ENCODE measurements at regions not wholly inside any gene's neighbourhood (a gene's known extent, or its start where the extent isn't known, plus 50 kb on each side); places are given as distances from the start of the nearest gene placed in this dataset.
A peak's percentile ranks its signal among the peaks of the same experiment; 100 is the strongest.

DNA sequence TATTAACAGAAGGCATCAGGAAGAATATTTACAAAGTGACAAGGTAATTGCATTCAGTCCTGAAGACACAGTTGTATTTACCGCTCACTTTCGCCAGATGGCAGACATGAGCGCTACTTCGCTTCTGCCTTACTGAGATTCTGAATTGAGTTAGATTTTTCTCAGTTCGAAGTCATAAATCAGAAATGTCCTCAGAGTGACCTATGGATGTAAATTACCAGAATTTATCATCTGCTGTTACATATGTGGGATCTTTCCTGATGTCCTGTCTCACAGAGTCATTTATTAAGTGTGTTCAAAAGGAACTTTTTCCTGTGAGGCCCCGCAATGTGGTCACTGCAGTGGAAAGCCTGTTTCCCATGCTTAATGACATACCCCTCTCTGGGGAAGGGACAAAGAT, 97.3 kb upstream of the DCLK2 start:
- no peaks in the 10 kb centered on the region for H3K36me3 Mint-ChIP-seq
- H3K9ac ChIP-seq (ENCODE audit: insufficient read depth, low read length, poor library complexity, severe bottlenecking): no peak overlapping the region
- WGBS (ENCODE audit: insufficient coverage): 0% methylated on average over 2 of the region's 6 CpGs
- H3K4me1 ChIP-seq (ENCODE audit: control insufficient read depth in 1 of 2, insufficient read depth in 2 of 2, low read length in 2 of 2): no peaks in the 10 kb centered on the region
- no peak overlapping the region for H2AFZ ChIP-seq (ENCODE audit: insufficient read depth, low read depth, low read length, poor library complexity, severe bottlenecking)
- H3K36me3 ChIP-seq (replicated peaks in 1 of 2; ENCODE audit: control insufficient read depth in 1 of 2, insufficient read depth in 2 of 2, low read length in 2 of 2): no peaks in the 10 kb centered on the region
- no peaks in the 10 kb centered on the region for H3K4me1 Mint-ChIP-seq
- peaks cover 0 to 2% (median 0%) of the 10 kb centered on the region in 7 donors for H3K9me3 Mint-ChIP-seq
- H3K27me3 Mint-ChIP-seq (ENCODE audit: low read depth in 3 of 3): peaks cover 2 to 3% (median 2%) of the 10 kb centered on the region in 3 donors
- H3K79me2 ChIP-seq (ENCODE audit: insufficient read depth, low read length): no peaks in the 10 kb centered on the region
- TF ChIP-seq, protein P1, sequence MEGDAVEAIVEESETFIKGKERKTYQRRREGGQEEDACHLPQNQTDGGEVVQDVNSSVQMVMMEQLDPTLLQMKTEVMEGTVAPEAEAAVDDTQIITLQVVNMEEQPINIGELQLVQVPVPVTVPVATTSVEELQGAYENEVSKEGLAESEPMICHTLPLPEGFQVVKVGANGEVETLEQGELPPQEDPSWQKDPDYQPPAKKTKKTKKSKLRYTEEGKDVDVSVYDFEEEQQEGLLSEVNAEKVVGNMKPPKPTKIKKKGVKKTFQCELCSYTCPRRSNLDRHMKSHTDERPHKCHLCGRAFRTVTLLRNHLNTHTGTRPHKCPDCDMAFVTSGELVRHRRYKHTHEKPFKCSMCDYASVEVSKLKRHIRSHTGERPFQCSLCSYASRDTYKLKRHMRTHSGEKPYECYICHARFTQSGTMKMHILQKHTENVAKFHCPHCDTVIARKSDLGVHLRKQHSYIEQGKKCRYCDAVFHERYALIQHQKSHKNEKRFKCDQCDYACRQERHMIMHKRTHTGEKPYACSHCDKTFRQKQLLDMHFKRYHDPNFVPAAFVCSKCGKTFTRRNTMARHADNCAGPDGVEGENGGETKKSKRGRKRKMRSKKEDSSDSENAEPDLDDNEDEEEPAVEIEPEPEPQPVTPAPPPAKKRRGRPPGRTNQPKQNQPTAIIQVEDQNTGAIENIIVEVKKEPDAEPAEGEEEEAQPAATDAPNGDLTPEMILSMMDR (IDR thresholded peaks at IDR 0.05): peak; percentile 84
- H3K27ac Mint-ChIP-seq: no peak overlapping the region
- H4K20me1 ChIP-seq (ENCODE audit: insufficient read depth, low read length): no peaks in the 10 kb centered on the region
- H3K9me3 ChIP-seq (replicated peaks in 1 of 2; ENCODE audit: control insufficient read depth in 1 of 2, insufficient read depth in 1 of 2, low read length in 2 of 2): no peaks in the 10 kb centered on the region
- no peaks in the 10 kb centered on the region for H3K27me3 ChIP-seq (ENCODE audit: control insufficient read depth in 2 of 2, insufficient read depth in 2 of 2, low read length in 2 of 2)
- peak; percentile 3 to 29 (median 16) for DNase-seq
- H3K27ac ChIP-seq (ENCODE audit: low read depth in 1 of 2, low read length in 2 of 2): no peak overlapping the region
- no peak overlapping the region for H3K4me3 ChIP-seq (replicated peaks in 1 of 3; ENCODE audit: low read depth in 2 of 3, low read length in 3 of 3)
- H3K4me2 ChIP-seq (replicated peaks; ENCODE audit: extremely low read depth, low read length, poor library complexity, severe bottlenecking): no peak overlapping the region
- intact Hi-C loops (cut with micrococcal nuclease): loop anchor here (10.0 kb wide), 2 partner anchors 234 to 264 kb away; no protein-coding TSS in a partner anchor
- H3K4me3 Mint-ChIP-seq: no peak overlapping the region

DNA sequence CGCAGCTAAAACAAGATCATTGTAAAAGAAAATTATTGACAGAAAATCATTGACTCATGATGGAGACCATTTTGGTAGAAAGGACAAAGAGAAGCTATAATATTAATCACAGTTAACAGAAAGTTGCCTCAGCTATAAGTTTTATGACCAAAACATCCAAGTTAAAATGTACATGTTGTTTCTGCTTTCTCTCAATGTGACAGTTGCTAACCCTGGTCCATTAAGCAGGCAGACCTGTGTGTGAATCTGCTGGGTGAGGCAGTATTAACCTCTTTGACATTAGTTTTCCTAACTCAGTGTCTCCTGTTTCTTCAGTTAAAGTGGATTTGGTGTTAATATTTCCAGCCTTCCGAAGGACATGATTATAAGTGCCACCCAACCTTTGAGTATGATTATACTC, 94.8 kb upstream of the DCLK2 start:
- DNase-seq: no peak
- Histone ChIP-seq H3K27ac (ENCODE audit: low read depth in 1 of 2, low read length in 2 of 2) (no peak overlapping the region), H3K9me3 (replicated peaks in 1 of 2; ENCODE audit: control insufficient read depth in 1 of 2, insufficient read depth in 1 of 2, low read length in 2 of 2) (no peaks in the 10 kb centered on the region), H3K27me3 (ENCODE audit: control insufficient read depth in 2 of 2, insufficient read depth in 2 of 2, low read length in 2 of 2) (no peaks in the 10 kb centered on the region), H3K36me3 (replicated peaks in 1 of 2; ENCODE audit: control insufficient read depth in 1 of 2, insufficient read depth in 2 of 2, low read length in 2 of 2) (no peaks in the 10 kb centered on the region), H4K20me1 (ENCODE audit: insufficient read depth, low read length) (no peaks in the 10 kb centered on the region), H3K79me2 (ENCODE audit: insufficient read depth, low read length) (no peaks in the 10 kb centered on the region), H3K4me1 (ENCODE audit: control insufficient read depth in 1 of 2, insufficient read depth in 2 of 2, low read length in 2 of 2) (no peaks in the 10 kb centered on the region), H3K4me2 (replicated peaks; ENCODE audit: extremely low read depth, low read length, poor library complexity, severe bottlenecking) (no peak overlapping the region), H3K9ac (ENCODE audit: insufficient read depth, low read length, poor library complexity, severe bottlenecking) (no peak overlapping the region), H2AFZ (ENCODE audit: insufficient read depth, low read depth, low read length, poor library complexity, severe bottlenecking) (no peak overlapping the region), H3K4me3 (replicated peaks in 1 of 3; ENCODE audit: low read depth in 2 of 3, low read length in 3 of 3) (no peak overlapping the region)
- Mint-ChIP-seq H3K36me3 (no peaks in the 10 kb centered on the region), H3K27me3 (ENCODE audit: low read depth in 3 of 3) (peaks cover 0 to 2% (median 0%) of the 10 kb centered on the region in 3 donors), H3K9me3 (peaks cover 0 to 1% (median 0%) of the 10 kb centered on the region in 7 donors), H3K27ac (no peak overlapping the region), H3K4me1 (no peaks in the 10 kb centered on the region), H3K4me3 (no peak overlapping the region)
- WGBS (ENCODE audit: insufficient coverage): no CpG with 5 or more reads among the region's 2 CpGs
- TF ChIP-seq, protein P1 (IDR thresholded peaks at IDR 0.05): no peak
- intact Hi-C loops (cut with micrococcal nuclease): loop anchor here (10.0 kb wide), 2 partner anchors 231 to 261 kb away; no protein-coding TSS in a partner anchor

Measured in CD14-positive monocyte (primary cell).